SK-N-MC (cell line): ENCODE measurements at regions not wholly inside any gene's neighbourhood (a gene's known extent, or its start where the extent isn't known, plus 50 kb on each side); places are given as distances from the start of the nearest gene placed in this dataset.

Source experiments
- EZH2 ChIP-seq: fragments of 200-600 bp; sonication (generic); IDR thresholded peaks from one replicate; pipeline ENCODE4 v1.6.1; 2017; ENCODE audit warnings: antibody characterized with exemption
- POLR2AphosphoS5 ChIP-seq: IDR thresholded peaks from 2 replicates; pipeline ENCODE4 v1.6.1; 2012; ENCODE audit warnings: mild to moderate bottlenecking, low read depth, low read length, borderline replicate concordance

DNA sequence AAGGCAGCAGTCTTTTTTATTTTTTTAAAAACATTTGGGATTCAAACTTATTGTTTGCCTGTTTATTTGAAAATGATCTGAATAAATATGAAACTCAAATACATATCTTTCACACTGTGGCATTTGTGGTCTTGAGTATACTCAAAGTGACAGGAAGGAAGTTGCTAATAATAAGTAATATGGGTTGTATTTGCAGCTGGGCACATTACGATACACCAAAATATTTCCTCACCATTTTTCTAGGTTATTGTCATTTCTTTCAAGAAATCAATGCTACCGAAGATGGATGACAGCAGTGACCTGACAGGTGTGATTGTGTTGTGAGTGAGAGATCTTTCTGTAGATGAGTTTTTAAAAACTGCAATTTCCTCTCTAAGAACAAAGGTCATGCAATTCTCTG lies 665.7 kb downstream of the CDH8 start:
- TF ChIP-seq POLR2AphosphoS5 (no peak), EZH2 (no peak)
